GM11168 (cell line): ENCODE measurements at regions not wholly inside any gene's neighbourhood (a gene's known extent, or its start where the extent isn't known, plus 50 kb on each side); places are given as distances from the start of the nearest gene placed in this dataset.
"Not testable (repeated sequence)": the region's sequence is repeated elsewhere in the genome, so short reads cannot be mapped to it uniquely, and the experiment has no call there.

Experiments used
- in situ Hi-C: fragments of 300-500 bp; cut with MboI; formaldehyde crosslinking; loops from one replicate; pipeline ENCODE4 v1.12.0; 2022; ENCODE audit warnings: low sequenced_read_pairs; ENCODE audit not compliant: unreplicated experiment

- in situ Hi-C loops = no loop called here
Observed at GRCh38 chrX:13397878-13398818, 78.3 kb upstream of the ATXN3L start.

GRCh38 chrX:13396924-13397323 lies 77.1 kb upstream of the ATXN3L start:
- in situ Hi-C loops = no loop called here

GRCh38 chrX:13389501-13389900 lies 69.6 kb upstream of the ATXN3L start:
- in situ Hi-C loops = no loop called here

- in situ Hi-C loops = no loop called here
Observed at GRCh38 chrX:13387666-13388494, 68.0 kb upstream of the ATXN3L start.

GRCh38 chrX:13386636-13387035 lies 66.8 kb upstream of the ATXN3L start:
- in situ Hi-C loops = no loop called here

- in situ Hi-C loops = no loop called here
Observed at GRCh38 chrX:13386092-13386491, 66.2 kb upstream of the ATXN3L start.

GRCh38 chrX:13383907-13384306 lies 64.1 kb upstream of the ATXN3L start:
- in situ Hi-C loops = no loop called here

- in situ Hi-C loops = no loop called here
Observed at GRCh38 chrX:13381514-13381913, 61.7 kb upstream of the ATXN3L start.

GRCh38 chrX:13380211-13380610 lies 60.4 kb upstream of the ATXN3L start:
- in situ Hi-C loops = no loop called here

- in situ Hi-C loops = not testable (repeated sequence)
Observed at GRCh38 chrX:13378562-13379518, 59.0 kb upstream of the ATXN3L start.

- in situ Hi-C loops = no loop called here
Observed at GRCh38 chrX:13377550-13377934, 57.7 kb upstream of the ATXN3L start.

GRCh38 chrX:13376857-13377549 lies 57.1 kb upstream of the ATXN3L start:
- in situ Hi-C loops = no loop called here

- in situ Hi-C loops = not testable (repeated sequence)
Observed at GRCh38 chrX:13375596-13375995, 55.7 kb upstream of the ATXN3L start.

- in situ Hi-C loops = no loop called here
Observed at GRCh38 chrX:13374364-13374763, 54.5 kb upstream of the ATXN3L start.

- in situ Hi-C loops = no loop called here
Observed at GRCh38 chrX:13373431-13374187, 53.8 kb upstream of the ATXN3L start.

GRCh38 chrX:13373027-13373426 lies 53.2 kb upstream of the ATXN3L start:
- in situ Hi-C loops = no loop called here

- in situ Hi-C loops = no loop called here
Observed at GRCh38 chrX:13372203-13372980, 52.5 kb upstream of the ATXN3L start.

GRCh38 chrX:13371186-13371585 lies 51.3 kb upstream of the ATXN3L start:
- in situ Hi-C loops = no loop called here
